ENCODE measurements at regions not wholly inside any gene's neighbourhood (a gene's known extent, or its start where the extent isn't known, plus 50 kb on each side); places are given as distances from the start of the nearest gene placed in this dataset.

- Histone ChIP-seq H3K36me3 (no peaks in the 10 kb centered on the region), H3K4me1 (no peaks in the 10 kb centered on the region), H3K27ac (replicated peaks) (no peak overlapping the region), H3K9me3 (replicated peaks) (no peaks in the 10 kb centered on the region), H3K4me3 (no peak overlapping the region), H3K27me3 (ENCODE audit: low read depth) (no peaks in the 10 kb centered on the region)
- DNase-seq: no peak
- no peak for TF ChIP-seq CTCF (IDR thresholded peaks at IDR 0.05; ENCODE audit: borderline replicate concordance)
- intact Hi-C loops (cut with micrococcal nuclease): no loop called here
Observed at GRCh38 chr5:53178830-53179229, 69.3 kb upstream of the MOCS2 start.

DNA sequence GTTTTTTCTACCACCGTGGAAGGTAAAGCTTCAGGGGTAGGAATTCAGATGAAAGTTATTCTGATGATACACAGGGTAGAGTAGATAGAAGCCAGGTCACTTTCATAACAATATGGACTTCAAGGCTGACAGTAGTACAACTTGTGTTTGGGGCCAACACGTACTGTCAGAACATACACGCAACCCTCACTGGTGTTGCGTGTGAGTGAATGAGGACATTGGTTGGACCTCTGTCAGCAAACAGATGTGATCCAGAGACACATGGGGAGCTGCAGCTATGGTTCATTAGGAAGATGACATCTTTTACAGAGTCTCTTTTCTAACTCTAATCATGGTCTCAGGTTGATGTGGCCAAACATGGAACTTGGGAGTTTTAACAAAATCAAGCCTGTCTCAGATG is 70.1 kb upstream of the MOCS2 start:
- no peak for TF ChIP-seq CTCF (IDR thresholded peaks at IDR 0.05; ENCODE audit: borderline replicate concordance)
- Histone ChIP-seq H3K4me3 (no peak overlapping the region), H3K9me3 (replicated peaks) (no peaks in the 10 kb centered on the region), H3K4me1 (no peaks in the 10 kb centered on the region), H3K27me3 (ENCODE audit: low read depth) (no peaks in the 10 kb centered on the region), H3K36me3 (no peaks in the 10 kb centered on the region), H3K27ac (replicated peaks) (no peak overlapping the region)
- intact Hi-C loops (cut with micrococcal nuclease): no loop called here
- DNase-seq: no peak

- H3K36me3 ChIP-seq: no peaks in the 10 kb centered on the region
- no peak for DNase-seq
- H3K27ac ChIP-seq (replicated peaks): no peak overlapping the region
- no peaks in the 10 kb centered on the region for H3K27me3 ChIP-seq (ENCODE audit: low read depth)
- intact Hi-C loops (cut with micrococcal nuclease): no loop called here
- H3K4me1 ChIP-seq: no peaks in the 10 kb centered on the region
- no peak overlapping the region for H3K4me3 ChIP-seq
- no peak for TF ChIP-seq CTCF (IDR thresholded peaks at IDR 0.05; ENCODE audit: borderline replicate concordance)
- H3K9me3 ChIP-seq (replicated peaks): peaks cover 6% of the 10 kb centered on the region
Observed at GRCh38 chr5:53180538-53180937, 71.0 kb upstream of the MOCS2 start.

DNA sequence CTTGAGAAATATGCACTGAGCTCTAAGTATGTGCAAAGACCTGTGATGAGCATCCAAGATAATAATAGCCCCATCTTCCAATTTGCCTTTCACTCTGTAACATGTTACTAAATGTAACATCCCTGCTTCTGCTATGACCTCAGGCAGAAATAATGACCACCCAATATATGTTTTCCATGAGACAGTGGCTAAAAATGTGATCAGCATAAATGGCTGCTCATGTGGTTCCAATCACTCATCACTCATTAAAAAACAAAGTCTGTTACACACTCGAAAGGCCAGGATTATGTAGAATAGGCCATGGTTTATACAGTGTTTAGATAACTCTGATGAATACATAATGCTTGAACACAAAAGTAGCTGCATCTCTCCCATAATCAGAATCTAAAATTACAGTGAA is 71.4 kb upstream of the MOCS2 start:
- no peak overlapping the region for H3K27ac ChIP-seq (replicated peaks)
- no peak for DNase-seq
- TF ChIP-seq CTCF (IDR thresholded peaks at IDR 0.05; ENCODE audit: borderline replicate concordance): no peak
- no peaks in the 10 kb centered on the region for H3K36me3 ChIP-seq
- intact Hi-C loops (cut with micrococcal nuclease): no loop called here
- no peak overlapping the region for H3K4me3 ChIP-seq
- H3K4me1 ChIP-seq: no peaks in the 10 kb centered on the region
- no peaks in the 10 kb centered on the region for H3K27me3 ChIP-seq (ENCODE audit: low read depth)
- peaks cover 8% of the 10 kb centered on the region for H3K9me3 ChIP-seq (replicated peaks)

DNA sequence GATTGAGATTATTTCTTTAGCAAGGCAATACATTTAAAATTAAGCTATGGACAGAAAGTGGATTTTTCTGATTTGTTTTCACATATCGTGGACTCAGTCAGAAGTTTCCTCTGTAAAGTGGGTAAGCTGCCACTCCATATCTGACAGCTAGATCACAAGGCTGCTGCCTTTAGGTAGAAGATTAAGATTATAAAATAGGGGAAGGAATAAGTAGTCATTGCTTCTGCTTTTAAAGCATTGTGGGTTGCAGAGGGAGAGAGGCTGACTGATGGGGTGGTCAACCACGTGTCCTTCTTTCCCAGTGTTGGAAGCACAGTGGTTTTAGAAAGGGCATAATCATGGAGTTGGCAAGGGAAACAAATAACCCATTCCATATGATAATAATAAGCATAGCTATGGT is 74.3 kb upstream of the MOCS2 start:
- no peak for TF ChIP-seq CTCF (IDR thresholded peaks at IDR 0.05; ENCODE audit: borderline replicate concordance)
- intact Hi-C loops (cut with micrococcal nuclease): no loop called here

More for the DNA sequence above, 74.3 kb upstream of the MOCS2 start:
- H3K27me3 ChIP-seq (ENCODE audit: low read depth): no peaks in the 10 kb centered on the region
- H3K9me3 ChIP-seq (replicated peaks): peaks cover 17% of the 10 kb centered on the region
- H3K27ac ChIP-seq (replicated peaks): no peak overlapping the region
- H3K36me3 ChIP-seq: no peaks in the 10 kb centered on the region
- no peak for DNase-seq
- no peaks in the 10 kb centered on the region for H3K4me1 ChIP-seq
- H3K4me3 ChIP-seq: no peak overlapping the region

Data from left ventricle myocardium inferior (tissue), 1 donor.